GM18508 (cell line): ENCODE measurements at regions not wholly inside any gene's neighbourhood (a gene's known extent, or its start where the extent isn't known, plus 50 kb on each side); places are given as distances from the start of the nearest gene placed in this dataset.
"Not testable (repeated sequence)": the region's sequence is repeated elsewhere in the genome, so short reads cannot be mapped to it uniquely, and the experiment has no call there.

Experiments used
- ATAC-seq: cut with Tn5 transposase; IDR thresholded peaks from one replicate; pipeline ENCODE4 v1.9.1; 2021; ENCODE audit warnings: moderate number of reproducible peaks; ENCODE audit not compliant: insufficient read depth, unreplicated experiment

- ATAC-seq, result no peak
These were observed 178.1 kb downstream of the MREG start for GRCh38 chr2:215835231-215835630.

- no peak for ATAC-seq
These were observed 179.7 kb downstream of the MREG start for GRCh38 chr2:215833531-215834162.

- no peak for ATAC-seq
These were observed 180.6 kb downstream of the MREG start for GRCh38 chr2:215832791-215833190.

- ATAC-seq, result no peak
These were observed 181.9 kb downstream of the MREG start for GRCh38 chr2:215831296-215831913.

GRCh38 chr2:215830304-215830703 lies 183.0 kb downstream of the MREG start:
- no peak for ATAC-seq

- ATAC-seq, result no peak
These were observed 184.1 kb downstream of the MREG start for GRCh38 chr2:215829261-215829660.

- ATAC-seq, result no peak
These were observed 184.7 kb downstream of the MREG start for GRCh38 chr2:215828528-215829184.

- no peak for ATAC-seq
These were observed 186.4 kb downstream of the MREG start for GRCh38 chr2:215826838-215827441.

- ATAC-seq, result no peak
These were observed 187.0 kb downstream of the MREG start for GRCh38 chr2:215826376-215826775.

GRCh38 chr2:215825707-215826106 lies 187.6 kb downstream of the MREG start:
- ATAC-seq, result no peak

- ATAC-seq, result not testable (repeated sequence)
These were observed 192.1 kb downstream of the MREG start for GRCh38 chr2:215821298-215821697.

GRCh38 chr2:215819713-215820112 lies 193.6 kb downstream of the MREG start:
- ATAC-seq, result not testable (repeated sequence)

GRCh38 chr2:215817046-215817445 lies 196.3 kb downstream of the MREG start:
- ATAC-seq, result no peak

GRCh38 chr2:215816424-215816823 lies 196.9 kb downstream of the MREG start:
- ATAC-seq, result no peak

GRCh38 chr2:215815960-215816359 lies 197.4 kb downstream of the MREG start:
- no peak for ATAC-seq

GRCh38 chr2:215812966-215813365 lies 200.4 kb downstream of the MREG start:
- no peak for ATAC-seq

GRCh38 chr2:215811409-215812345 lies 201.7 kb downstream of the MREG start:
- ATAC-seq, result peak; percentile 94

GRCh38 chr2:215811003-215811402 lies 202.3 kb downstream of the MREG start:
- ATAC-seq, result no peak

GRCh38 chr2:215808996-215809395 lies 204.4 kb downstream of the MREG start:
- no peak for ATAC-seq

- no peak for ATAC-seq
These were observed 205.2 kb downstream of the MREG start for GRCh38 chr2:215808194-215808593.
